ENCODE measurements at regions not wholly inside any gene's neighbourhood (a gene's known extent, or its start where the extent isn't known, plus 50 kb on each side); places are given as distances from the start of the nearest gene placed in this dataset.
"Not testable (repeated sequence)": the region's sequence is repeated elsewhere in the genome, so short reads cannot be mapped to it uniquely, and the experiment has no call there.

GRCh38 chr21:27058673-27059605 lies 92.1 kb upstream of the ADAMTS5 start:
- no peak for DNase-seq

- no peak for DNase-seq
These were observed 91.1 kb upstream of the ADAMTS5 start for GRCh38 chr21:27057997-27058396.

GRCh38 chr21:27047658-27048314 lies 80.9 kb upstream of the ADAMTS5 start:
- DNase-seq: no peak

GRCh38 chr21:27047283-27047657 lies 80.4 kb upstream of the ADAMTS5 start:
- DNase-seq: no peak

- no peak for DNase-seq
These were observed 78.5 kb upstream of the ADAMTS5 start for GRCh38 chr21:27045281-27045985.

- no peak for DNase-seq
These were observed 76.5 kb upstream of the ADAMTS5 start for GRCh38 chr21:27043377-27043776.

- DNase-seq: no peak
These were observed 74.0 kb upstream of the ADAMTS5 start for GRCh38 chr21:27040738-27041469.

- DNase-seq: no peak
These were observed 69.9 kb upstream of the ADAMTS5 start for GRCh38 chr21:27036736-27037301.

GRCh38 chr21:27035791-27036190 lies 68.9 kb upstream of the ADAMTS5 start:
- no peak for DNase-seq

GRCh38 chr21:27034796-27035195 lies 67.9 kb upstream of the ADAMTS5 start:
- DNase-seq: no peak

- no peak for DNase-seq
These were observed 66.6 kb upstream of the ADAMTS5 start for GRCh38 chr21:27033471-27033870.

GRCh38 chr21:27026501-27026900 lies 59.6 kb upstream of the ADAMTS5 start:
- no peak for DNase-seq

GRCh38 chr21:27025708-27026107 lies 58.8 kb upstream of the ADAMTS5 start:
- not testable (repeated sequence) for DNase-seq

GRCh38 chr21:27024971-27025370 lies 58.1 kb upstream of the ADAMTS5 start:
- no peak for DNase-seq

GRCh38 chr21:27024301-27024700 lies 57.4 kb upstream of the ADAMTS5 start:
- DNase-seq: no peak

- no peak for DNase-seq
These were observed 56.3 kb upstream of the ADAMTS5 start for GRCh38 chr21:27023186-27023585.

- DNase-seq: no peak
These were observed 54.9 kb upstream of the ADAMTS5 start for GRCh38 chr21:27021801-27022200.

GRCh38 chr21:27021046-27021445 lies 54.2 kb upstream of the ADAMTS5 start:
- no peak for DNase-seq

GRCh38 chr21:27017246-27017645 lies 50.4 kb upstream of the ADAMTS5 start:
- DNase-seq: no peak
